Panc1 (cell line): ENCODE measurements at regions not wholly inside any gene's neighbourhood (a gene's known extent, or its start where the extent isn't known, plus 50 kb on each side); places are given as distances from the start of the nearest gene placed in this dataset.

Source experiments
- ATAC-seq: fragments of 200-7000 bp; cut with Tn5 transposase; 2 replicates; pipeline ENCODE4 v1.9.1; 2020; ENCODE audit warnings: mild to moderate bottlenecking, moderate library complexity
- BruUV-seq: library from RNA; stranded (reverse); fragments of 400-500 nt; replicated peaks from 2 replicates; lab custom pipeline; 2021; lab: Mats Ljungman, UMichigan
- CTCF ChIA-PET: fragments of 300-600 bp; sonication (Branson Sonifier 250); formaldehyde crosslinking; loops from one replicate; lab custom pipeline; 2022; ENCODE audit warnings: antibody characterized with exemption; lab: Charles Lee
- POLR2A ChIA-PET: fragments of 300-600 bp; sonication (Branson Sonifier 250); formaldehyde crosslinking; loops from one replicate; lab custom pipeline; 2022; ENCODE audit warnings: antibody characterized with exemption; lab: Charles Lee
- DNase-seq: peaks from one replicate; pipeline ENCODE4 v3.0.0-alpha.2; 2010; ENCODE audit warnings: low read depth, low spot score
- H3K27ac ChIP-seq: 2 replicates; pipeline ENCODE4 v1.5.1; 2011; ENCODE audit warnings: mild to moderate bottlenecking, low read length, inconsistent platforms
- H3K27me3 ChIP-seq: fragments of 200-500 bp; sonication (Bioruptor generic); 2 replicates; pipeline ENCODE4 v1.6.0; 2014; ENCODE audit warnings: low read length, inconsistent platforms; ENCODE audit not compliant: control insufficient read depth, insufficient read depth
- H3K36me3 ChIP-seq: fragments of 200-500 bp; sonication (Bioruptor generic); 2 replicates; pipeline ENCODE4 v1.5.1; 2014; ENCODE audit warnings: inconsistent platforms, mild to moderate bottlenecking, low read length, moderate library complexity; ENCODE audit not compliant: control insufficient read depth, insufficient read depth
- H3K4me1 ChIP-seq: 2 replicates; pipeline ENCODE4 v1.5.1; 2011; ENCODE audit warnings: inconsistent platforms, mild to moderate bottlenecking, low read length, moderate library complexity; ENCODE audit not compliant: control insufficient read depth, insufficient read depth
- H3K4me3 ChIP-seq, 2 experiments: 2 replicates each; pipeline ENCODE4 v1.5.1; 2011 to 2012; ENCODE audit warnings: low read depth in 2 of 2, low read length in 2 of 2, mild to moderate bottlenecking in 2 of 2, inconsistent platforms in 1 of 2, moderate library complexity in 1 of 2
- H3K9me3 ChIP-seq: fragments of 200-500 bp; sonication (Bioruptor generic); 2 replicates; pipeline ENCODE4 v1.5.1; 2014; ENCODE audit warnings: low read depth, mild to moderate bottlenecking, inconsistent platforms, low read length, moderate library complexity; ENCODE audit not compliant: control insufficient read depth, insufficient read depth
- CTCF ChIP-seq: fragments of 450-650 bp; IDR thresholded peaks from 2 replicates; pipeline ENCODE4 v1.5.1; 2017; ENCODE audit warnings: mild to moderate bottlenecking
- POLR2AphosphoS5 ChIP-seq: IDR thresholded peaks from 2 replicates; pipeline ENCODE4 v1.6.1; 2012; ENCODE audit warnings: mild to moderate bottlenecking, low read depth, low read length, moderate library complexity
- REST ChIP-seq, 2 experiments: IDR thresholded peaks; 2 replicates each; pipeline ENCODE4 v1.6.1; 2011 to 2012; ENCODE audit warnings: low read depth in 2 of 2, control low read depth in 1 of 2, low read length in 1 of 2, mild to moderate bottlenecking in 1 of 2, moderate library complexity in 1 of 2; ENCODE audit not compliant: insufficient read depth in 1 of 2
- SIN3A ChIP-seq: IDR thresholded peaks from 2 replicates; pipeline ENCODE4 v1.6.1; 2012; ENCODE audit warnings: low read depth, mild to moderate bottlenecking, low read length, moderate library complexity, borderline replicate concordance; ENCODE audit not compliant: insufficient read depth
- TCF7L2 ChIP-seq: IDR thresholded peaks from 2 replicates; pipeline ENCODE4 v1.6.1; 2011; ENCODE audit warnings: mild to moderate bottlenecking, low read depth, low read length, inconsistent platforms
- in situ Hi-C: cut with HindIII; loops from 2 replicates; pipeline ENCODE4 v1.10.0; 2016; ENCODE audit warnings: low sequenced_read_pairs, low pct_unique_long_range_greater_than_20kb
- intact Hi-C: fragments of 100-400 bp; cut with micrococcal nuclease; formaldehyde crosslinking; loops from one replicate; pipeline ENCODE4 v1.10.0; 2022; ENCODE audit not compliant: unreplicated experiment

GRCh38 chr13:90830782-90831181, 516.7 kb upstream of the MIR17HG start:
- CTCF ChIA-PET = no interaction called here
- TF ChIP-seq TCF7L2 (no peak), REST (IDR thresholded peaks at IDR 0.05; ENCODE audit: insufficient read depth in 1 of 2, low read depth in 2 of 2, low read length in 1 of 2) (no peak), CTCF (no peak), SIN3A (no peak), POLR2AphosphoS5 (no peak)

GRCh38 chr13:90833951-90834350, 513.5 kb upstream of the MIR17HG start:
- intact Hi-C loops = no loop called here
- ChIA-PET CTCF (no interaction called here), POLR2A (no interaction called here)
- in situ Hi-C loops = no loop called here
- Histone ChIP-seq H3K27ac (no peak overlapping the region), H3K4me3 (no peak overlapping the region), H3K36me3 (no peaks in the 10 kb centered on the region), H3K9me3 (peaks cover 3% of the 10 kb centered on the region; the same call in 1 of the 2 replicates), H3K27me3 (no peaks in the 10 kb centered on the region), H3K4me1 (no peaks in the 10 kb centered on the region)
- no peak for ATAC-seq
- BruUV-seq = no TSS peak
- TF ChIP-seq TCF7L2 = no peak
- TF ChIP-seq CTCF = no peak
- no peak for TF ChIP-seq REST (IDR thresholded peaks at IDR 0.05; ENCODE audit: insufficient read depth in 1 of 2, low read depth in 2 of 2, low read length in 1 of 2)
- no peak for TF ChIP-seq SIN3A
- TF ChIP-seq POLR2AphosphoS5 = no peak
- DNase-seq = no peak

More at GRCh38 chr13:90830782-90831181, 516.7 kb upstream of the MIR17HG start:
- H3K4me1 ChIP-seq = no peaks in the 10 kb centered on the region
- intact Hi-C loops (no loop called here), in situ Hi-C loops (no loop called here)
- H3K9me3 ChIP-seq = peaks cover 3% of the 10 kb centered on the region; the same call in 1 of the 2 replicates
- H3K4me3 ChIP-seq = no peak overlapping the region
- no peaks in the 10 kb centered on the region for H3K27me3 ChIP-seq
- no peaks in the 10 kb centered on the region for H3K36me3 ChIP-seq
- BruUV-seq = no TSS peak
- POLR2A ChIA-PET = no interaction called here
- H3K27ac ChIP-seq = no peak overlapping the region
- DNase-seq (no peak), ATAC-seq (no peak)
